ENCODE measurements at regions not wholly inside any gene's neighbourhood (a gene's known extent, or its start where the extent isn't known, plus 50 kb on each side); places are given as distances from the start of the nearest gene placed in this dataset.

GRCh38 chr2:212766921-212767320, 228.3 kb upstream of the ERBB4 start (continued):
- no peak for TF ChIP-seq JUNB (IDR thresholded peaks at IDR 0.05)
- no peak for TF ChIP-seq RUNX3 (IDR thresholded peaks at IDR 0.05; ENCODE audit: low read length)
- TF ChIP-seq GATAD2B (conservative IDR thresholded peaks at IDR 0.05; ENCODE audit: low read depth) = no peak
- TF ChIP-seq SUZ12 (IDR thresholded peaks at IDR 0.05; ENCODE audit: unreplicated experiment) = no peak
- TF ChIP-seq MTA3 (IDR thresholded peaks at IDR 0.05; ENCODE audit: borderline replicate concordance, low read length) = no peak

GRCh38 chr2:212752730-212753351, 214.2 kb upstream of the ERBB4 start:
- no peak for ATAC-seq
- ChIA-PET CTCF (no interaction called here), SMC1A (ENCODE audit: uncharacterized antibody, unreplicated experiment) (no interaction called here), RAD21 (ENCODE audit: unreplicated experiment) (no interaction called here), POLR2A (no interaction called here)
- Histone ChIP-seq H3K27ac (ENCODE audit: control insufficient read depth, insufficient read depth) (no peak overlapping the region), H3K4me2 (ENCODE audit: control insufficient read depth, insufficient read depth) (no peak overlapping the region), H3K79me2 (ENCODE audit: control insufficient read depth, insufficient read depth, low read length) (no peaks in the 10 kb centered on the region), H3K4me3 (no peak overlapping the region), H3K9me3 (replicated peaks; ENCODE audit: control insufficient read depth, insufficient read depth, low read length) (no peaks in the 10 kb centered on the region; the same call in 2 of the 3 replicates), H2AFZ (ENCODE audit: control insufficient read depth, low read depth, low read length) (no peak overlapping the region), H4K20me1 (ENCODE audit: control insufficient read depth, insufficient read depth) (no peaks in the 10 kb centered on the region), H3K9ac (ENCODE audit: control insufficient read depth, insufficient read depth, low read length) (no peak overlapping the region), H3K4me1 (ENCODE audit: control insufficient read depth, insufficient read depth, low read length) (no peaks in the 10 kb centered on the region), H3K27me3 (replicated peaks in 1 of 2; ENCODE audit: control insufficient read depth in 2 of 2, insufficient read depth in 2 of 2, low read length in 1 of 2) (no peaks in the 10 kb centered on the region), H3K36me3 (ENCODE audit: control insufficient read depth in 2 of 2, insufficient read depth in 2 of 2, low read length in 1 of 2) (no peaks in the 10 kb centered on the region)
- FAIRE-seq = no peak
- in situ Hi-C loops (cut with MboI) (no loop called here), intact Hi-C loops (cut with micrococcal nuclease; ENCODE audit: unreplicated experiment) (no loop called here)
- 0% methylated on average over 2 of the region's 2 CpGs for WGBS (ENCODE audit: insufficient coverage, insufficient replicate concordance, low lambda C conversion rate, missing lambda C conversion rate)
- no TSS peak for BruUV-seq (replicated peaks)
- DNase-seq (ENCODE audit: low read depth, low spot score) = no peak
- TF ChIP-seq HCFC1 (IDR thresholded peaks at IDR 0.05; ENCODE audit: low read length) = no peak
- no peak for TF ChIP-seq ATF2 (IDR thresholded peaks at IDR 0.05; ENCODE audit: low read length)
- TF ChIP-seq, protein P1, sequence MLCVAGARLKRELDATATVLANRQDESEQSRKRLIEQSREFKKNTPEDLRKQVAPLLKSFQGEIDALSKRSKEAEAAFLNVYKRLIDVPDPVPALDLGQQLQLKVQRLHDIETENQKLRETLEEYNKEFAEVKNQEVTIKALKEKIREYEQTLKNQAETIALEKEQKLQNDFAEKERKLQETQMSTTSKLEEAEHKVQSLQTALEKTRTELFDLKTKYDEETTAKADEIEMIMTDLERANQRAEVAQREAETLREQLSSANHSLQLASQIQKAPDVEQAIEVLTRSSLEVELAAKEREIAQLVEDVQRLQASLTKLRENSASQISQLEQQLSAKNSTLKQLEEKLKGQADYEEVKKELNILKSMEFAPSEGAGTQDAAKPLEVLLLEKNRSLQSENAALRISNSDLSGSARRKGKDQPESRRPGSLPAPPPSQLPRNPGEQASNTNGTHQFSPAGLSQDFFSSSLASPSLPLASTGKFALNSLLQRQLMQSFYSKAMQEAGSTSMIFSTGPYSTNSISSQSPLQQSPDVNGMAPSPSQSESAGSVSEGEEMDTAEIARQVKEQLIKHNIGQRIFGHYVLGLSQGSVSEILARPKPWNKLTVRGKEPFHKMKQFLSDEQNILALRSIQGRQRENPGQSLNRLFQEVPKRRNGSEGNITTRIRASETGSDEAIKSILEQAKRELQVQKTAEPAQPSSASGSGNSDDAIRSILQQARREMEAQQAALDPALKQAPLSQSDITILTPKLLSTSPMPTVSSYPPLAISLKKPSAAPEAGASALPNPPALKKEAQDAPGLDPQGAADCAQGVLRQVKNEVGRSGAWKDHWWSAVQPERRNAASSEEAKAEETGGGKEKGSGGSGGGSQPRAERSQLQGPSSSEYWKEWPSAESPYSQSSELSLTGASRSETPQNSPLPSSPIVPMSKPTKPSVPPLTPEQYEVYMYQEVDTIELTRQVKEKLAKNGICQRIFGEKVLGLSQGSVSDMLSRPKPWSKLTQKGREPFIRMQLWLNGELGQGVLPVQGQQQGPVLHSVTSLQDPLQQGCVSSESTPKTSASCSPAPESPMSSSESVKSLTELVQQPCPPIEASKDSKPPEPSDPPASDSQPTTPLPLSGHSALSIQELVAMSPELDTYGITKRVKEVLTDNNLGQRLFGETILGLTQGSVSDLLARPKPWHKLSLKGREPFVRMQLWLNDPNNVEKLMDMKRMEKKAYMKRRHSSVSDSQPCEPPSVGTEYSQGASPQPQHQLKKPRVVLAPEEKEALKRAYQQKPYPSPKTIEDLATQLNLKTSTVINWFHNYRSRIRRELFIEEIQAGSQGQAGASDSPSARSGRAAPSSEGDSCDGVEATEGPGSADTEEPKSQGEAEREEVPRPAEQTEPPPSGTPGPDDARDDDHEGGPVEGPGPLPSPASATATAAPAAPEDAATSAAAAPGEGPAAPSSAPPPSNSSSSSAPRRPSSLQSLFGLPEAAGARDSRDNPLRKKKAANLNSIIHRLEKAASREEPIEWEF (IDR thresholded peaks at IDR 0.05; ENCODE audit: insufficient replicate concordance, low read depth, low read length) = no peak
- no peak for TF ChIP-seq BRCA1 (IDR thresholded peaks at IDR 0.05; ENCODE audit: low read depth, low read length)
- no peak for TF ChIP-seq HDGF (IDR thresholded peaks at IDR 0.05)
- TF ChIP-seq, protein P2, sequence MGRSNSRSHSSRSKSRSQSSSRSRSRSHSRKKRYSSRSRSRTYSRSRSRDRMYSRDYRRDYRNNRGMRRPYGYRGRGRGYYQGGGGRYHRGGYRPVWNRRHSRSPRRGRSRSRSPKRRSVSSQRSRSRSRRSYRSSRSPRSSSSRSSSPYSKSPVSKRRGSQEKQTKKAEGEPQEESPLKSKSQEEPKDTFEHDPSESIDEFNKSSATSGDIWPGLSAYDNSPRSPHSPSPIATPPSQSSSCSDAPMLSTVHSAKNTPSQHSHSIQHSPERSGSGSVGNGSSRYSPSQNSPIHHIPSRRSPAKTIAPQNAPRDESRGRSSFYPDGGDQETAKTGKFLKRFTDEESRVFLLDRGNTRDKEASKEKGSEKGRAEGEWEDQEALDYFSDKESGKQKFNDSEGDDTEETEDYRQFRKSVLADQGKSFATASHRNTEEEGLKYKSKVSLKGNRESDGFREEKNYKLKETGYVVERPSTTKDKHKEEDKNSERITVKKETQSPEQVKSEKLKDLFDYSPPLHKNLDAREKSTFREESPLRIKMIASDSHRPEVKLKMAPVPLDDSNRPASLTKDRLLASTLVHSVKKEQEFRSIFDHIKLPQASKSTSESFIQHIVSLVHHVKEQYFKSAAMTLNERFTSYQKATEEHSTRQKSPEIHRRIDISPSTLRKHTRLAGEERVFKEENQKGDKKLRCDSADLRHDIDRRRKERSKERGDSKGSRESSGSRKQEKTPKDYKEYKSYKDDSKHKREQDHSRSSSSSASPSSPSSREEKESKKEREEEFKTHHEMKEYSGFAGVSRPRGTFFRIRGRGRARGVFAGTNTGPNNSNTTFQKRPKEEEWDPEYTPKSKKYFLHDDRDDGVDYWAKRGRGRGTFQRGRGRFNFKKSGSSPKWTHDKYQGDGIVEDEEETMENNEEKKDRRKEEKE (IDR thresholded peaks at IDR 0.05) = no peak
- TF ChIP-seq POLR2AphosphoS5 (IDR thresholded peaks at IDR 0.05; ENCODE audit: low read length) = no peak
- TF ChIP-seq SMC3 (IDR thresholded peaks at IDR 0.05; ENCODE audit: borderline replicate concordance, low read length) = no peak
- no peak for TF ChIP-seq ZZZ3 (IDR thresholded peaks at IDR 0.05; ENCODE audit: control insufficient read depth, insufficient read length, low read depth)
- TF ChIP-seq NR2F1 (conservative IDR thresholded peaks at IDR 0.05) = no peak
- TF ChIP-seq BACH1 (IDR thresholded peaks at IDR 0.05; ENCODE audit: borderline replicate concordance) = no peak

All from GM12878 (cell line).